HepG2 (cell line): ENCODE measurements at regions not wholly inside any gene's neighbourhood (a gene's known extent, or its start where the extent isn't known, plus 50 kb on each side); places are given as distances from the start of the nearest gene placed in this dataset.

Experiments used
- ATAC-seq: fragments of 200-7000 bp; cut with Tn5 transposase; 3 replicates; pipeline ENCODE4 v1.9.1; 2020; ENCODE audit warnings: mild to moderate bottlenecking, moderate library complexity
- BruUV-seq: library from RNA; stranded (reverse); fragments of 400-500 nt; replicated peaks from 2 replicates; lab custom pipeline; 2021; lab: Mats Ljungman, UMichigan
- CTCF ChIA-PET: fragments of 300-600 bp; formaldehyde crosslinking; extraction: SDS; loops from one replicate; lab custom pipeline; 2021; ENCODE audit warnings: low total read pairs, inconsistent platforms, low intra/inter-chr PET ratio; lab: Yijun Ruan, JAX
- POLR2A ChIA-PET: fragments of 350-600 bp; sonication (Branson Sonifier 250); formaldehyde crosslinking; loops from one replicate; lab custom pipeline; 2020; ENCODE audit warnings: antibody characterized with exemption, inconsistent platforms; lab: Yijun Ruan, JAX
- DNase-seq: peaks from one replicate; pipeline ENCODE4 v3.0.0-alpha.2; 2015; ENCODE audit warnings: low spot score
- FAIRE-seq: peaks from 3 replicates; lab custom pipeline; 2011; peaks lifted over from hg19 to GRCh38; lab: Jason Lieb, UNC
- H2AFZ ChIP-seq: one replicate; pipeline ENCODE4 v1.6.1; 2011; ENCODE audit warnings: low read length, inconsistent platforms
- H3K27ac ChIP-seq: fragments of 300-600 bp; 3 replicates; pipeline ENCODE4 v1.8.0; 2011; ENCODE audit warnings: mixed run types, mild to moderate bottlenecking, mixed read lengths, low read length, inconsistent platforms; ENCODE audit not compliant: insufficient read depth; ENCODE audit errors: extremely low read length
- H3K27me3 ChIP-seq, 2 experiments: fragments of 200-600 bp in 1 of 2; 2 replicates in 1 of 2; 3 replicates in 1 of 2; pipeline versions ENCODE4 v1.6.0 to v1.8.0; 2011; ENCODE audit warnings: low read length in 2 of 2, mild to moderate bottlenecking in 2 of 2, moderate library complexity in 2 of 2, inconsistent platforms in 1 of 2; ENCODE audit not compliant: insufficient read depth in 2 of 2, control insufficient read depth in 1 of 2
- H3K36me3 ChIP-seq, 2 experiments: fragments of 200-600 bp in 1 of 2; replicated peaks in 1 of 2; 2 replicates in 1 of 2; 3 replicates in 1 of 2; pipeline versions ENCODE4 v1.5.1 to v1.8.0; 2011; ENCODE audit warnings: low read length in 2 of 2, inconsistent platforms in 1 of 2; ENCODE audit not compliant: insufficient read depth in 2 of 2, control insufficient read depth in 1 of 2
- H3K4me1 ChIP-seq: 2 replicates; pipeline ENCODE4 v1.5.1; 2012; ENCODE audit warnings: low read length, inconsistent platforms; ENCODE audit not compliant: insufficient read depth
- H3K4me2 ChIP-seq: 2 replicates; pipeline ENCODE4 v1.6.0; 2011; ENCODE audit warnings: low read depth, low read length, inconsistent platforms
- H3K4me3 ChIP-seq, 3 experiments: fragments of 200-600 bp in 1 of 3; sonication (generic), shearing (Covaris generic) in 1 of 3; replicated peaks in 1 of 3; 2 replicates each; pipeline ENCODE4 v1.5.1; 2011 to 2016; ENCODE audit warnings: low read length in 3 of 3, inconsistent platforms in 2 of 3, low read depth in 2 of 3, mild to moderate bottlenecking in 2 of 3, control low read depth in 1 of 3, mixed read lengths in 1 of 3; ENCODE audit not compliant: insufficient read depth in 1 of 3
- H3K79me2 ChIP-seq: one replicate; pipeline ENCODE4 v1.6.1; 2011; ENCODE audit warnings: low read length, inconsistent platforms; ENCODE audit not compliant: insufficient read depth
- H3K9ac ChIP-seq: 2 replicates; pipeline ENCODE4 v1.6.0; 2011; ENCODE audit warnings: mild to moderate bottlenecking, low read depth, low read length, inconsistent platforms; ENCODE audit not compliant: insufficient read depth
- H3K9me3 ChIP-seq: 2 replicates; pipeline ENCODE4 v1.5.1; 2012; ENCODE audit warnings: mild to moderate bottlenecking, low read length
- H4K20me1 ChIP-seq: 2 replicates; pipeline ENCODE4 v1.6.0; 2011; ENCODE audit warnings: inconsistent platforms, mild to moderate bottlenecking, low read length, moderate library complexity; ENCODE audit not compliant: insufficient read depth
- ARNT2 ChIP-seq: sonication (generic); formaldehyde crosslinking; IDR thresholded peaks from 2 replicates; pipeline ENCODE4 v1.8.0; 2022; ENCODE audit warnings: mild to moderate bottlenecking, low read depth, missing genetic modification reagents, moderate library complexity
- EP300 ChIP-seq, 3 experiments: sonication (generic) in 1 of 3; formaldehyde crosslinking in 1 of 3; IDR thresholded peaks; 2 replicates each; pipeline versions ENCODE4 v1.5.1 to v1.6.1; 2011 to 2020; ENCODE audit warnings: low read depth in 2 of 3, low read length in 2 of 3, borderline replicate concordance in 1 of 3, improper control_type of control experiment in 1 of 3, mild to moderate bottlenecking in 1 of 3, missing genetic modification reagents in 1 of 3, moderate library complexity in 1 of 3
- ETV5 ChIP-seq: IDR thresholded peaks from 2 replicates; pipeline ENCODE4 v1.6.1; 2018; ENCODE audit warnings: missing biosample characterization, missing genetic modification reagents, inconsistent platforms, borderline replicate concordance
- FIP1L1 ChIP-seq: fragments of 200-400 bp; formaldehyde crosslinking; IDR thresholded peaks from 2 replicates; pipeline ENCODE4 v1.6.1; 2018; ENCODE audit warnings: low read depth, mild to moderate bottlenecking, low read length, moderate library complexity, borderline replicate concordance; ENCODE audit not compliant: insufficient read depth
- FOXP1 ChIP-seq, 2 experiments: fragments of 450-650 bp in 1 of 2; IDR thresholded peaks; 2 replicates each; pipeline ENCODE4 v1.6.1; 2017 to 2018; ENCODE audit warnings: antibody characterized with exemption in 1 of 2
- HOXA7 ChIP-seq: sonication (generic); formaldehyde crosslinking; IDR thresholded peaks from 2 replicates; pipeline ENCODE4 v1.8.1; 2022; ENCODE audit warnings: mild to moderate bottlenecking, missing genetic modification reagents, moderate library complexity
- PRMT3 ChIP-seq: sonication (generic); formaldehyde crosslinking; IDR thresholded peaks from 2 replicates; pipeline ENCODE4 v1.8.1; 2022; ENCODE audit warnings: low read depth, mild to moderate bottlenecking, moderate library complexity, missing genetic modification reagents, borderline replicate concordance
- STAG1 ChIP-seq: sonication (generic); formaldehyde crosslinking; IDR thresholded peaks from 2 replicates; pipeline ENCODE4 v1.4.0; 2020; ENCODE audit warnings: missing genetic modification reagents
- ZBTB7B ChIP-seq: sonication (generic); formaldehyde crosslinking; IDR thresholded peaks from 2 replicates; pipeline ENCODE4 v1.4.0; 2020; ENCODE audit warnings: missing genetic modification reagents
- ZNF24 ChIP-seq: fragments of 450-650 bp; IDR thresholded peaks from 2 replicates; pipeline ENCODE4 v1.6.1; 2017; ENCODE audit warnings: antibody characterized with exemption, mild to moderate bottlenecking
- ZNF367 ChIP-seq: sonication (generic); formaldehyde crosslinking; IDR thresholded peaks from 2 replicates; pipeline ENCODE4 v1.4.0; 2020; ENCODE audit warnings: missing genetic modification reagents, borderline replicate concordance
- ZNF460 ChIP-seq: sonication (generic); formaldehyde crosslinking; IDR thresholded peaks from 2 replicates; pipeline ENCODE4 v1.5.1; 2020; ENCODE audit warnings: missing genetic modification reagents, mild to moderate bottlenecking, borderline replicate concordance
- ZNF484 ChIP-seq: sonication (generic); formaldehyde crosslinking; IDR thresholded peaks from 2 replicates; pipeline ENCODE4 v1.5.1; 2020; ENCODE audit warnings: mild to moderate bottlenecking, low read depth, missing genetic modification reagents, borderline replicate concordance
- ZNF777 ChIP-seq: sonication (generic); formaldehyde crosslinking; IDR thresholded peaks from 2 replicates; pipeline ENCODE4 v1.4.0; 2020; ENCODE audit warnings: missing genetic modification reagents
- WGBS: methylation state at CpG from one replicate; pipeline ENCODE4 v1.1.6; 2017; ENCODE audit warnings: low lambda C conversion rate; 5-methylcytosine and 5-hydroxymethylcytosine counted together
- in situ Hi-C: cut with HindIII; loops from 2 replicates; pipeline ENCODE4 v1.10.0; 2017; ENCODE audit warnings: low pct_unique_long_range_greater_than_20kb; ENCODE audit not compliant: extremely low pct_ligation_motif_present
- intact Hi-C: fragments of 100-400 bp; cut with micrococcal nuclease; formaldehyde crosslinking; loops from one replicate; pipeline ENCODE4 v1.10.0; 2022; ENCODE audit not compliant: unreplicated experiment
- TF ChIP-seq, protein P1 (sequence below): sonication (generic); formaldehyde crosslinking; IDR thresholded peaks from one replicate; pipeline ENCODE4 v1.5.1; 2020; ENCODE audit warnings: mild to moderate bottlenecking, missing genetic modification reagents; ENCODE audit errors: not compliant biosample characterization

DNA sequence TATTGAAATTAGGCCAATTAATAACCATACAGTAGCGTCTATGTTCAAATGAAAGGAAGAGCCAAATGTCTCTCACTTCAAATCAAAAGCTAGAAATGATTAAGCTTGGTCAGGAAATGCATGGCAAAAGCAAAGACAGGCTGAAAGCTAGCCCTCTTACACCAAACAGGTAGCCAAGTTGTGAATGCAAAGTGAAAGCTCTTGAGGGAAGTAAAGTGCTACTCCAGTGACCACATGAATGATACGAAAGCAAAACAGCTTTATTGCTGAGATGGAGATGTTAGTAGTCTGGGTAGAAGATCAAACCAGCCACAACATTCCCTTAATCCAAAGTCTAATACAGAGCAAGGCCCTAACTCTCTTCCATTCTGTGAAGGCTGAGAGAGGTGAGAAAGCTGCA, 123.8 kb downstream of the TEX36 start (continued):
- TF ChIP-seq PRMT3, result no peak
- TF ChIP-seq, all 625 proteins: peak for 0

DNA sequence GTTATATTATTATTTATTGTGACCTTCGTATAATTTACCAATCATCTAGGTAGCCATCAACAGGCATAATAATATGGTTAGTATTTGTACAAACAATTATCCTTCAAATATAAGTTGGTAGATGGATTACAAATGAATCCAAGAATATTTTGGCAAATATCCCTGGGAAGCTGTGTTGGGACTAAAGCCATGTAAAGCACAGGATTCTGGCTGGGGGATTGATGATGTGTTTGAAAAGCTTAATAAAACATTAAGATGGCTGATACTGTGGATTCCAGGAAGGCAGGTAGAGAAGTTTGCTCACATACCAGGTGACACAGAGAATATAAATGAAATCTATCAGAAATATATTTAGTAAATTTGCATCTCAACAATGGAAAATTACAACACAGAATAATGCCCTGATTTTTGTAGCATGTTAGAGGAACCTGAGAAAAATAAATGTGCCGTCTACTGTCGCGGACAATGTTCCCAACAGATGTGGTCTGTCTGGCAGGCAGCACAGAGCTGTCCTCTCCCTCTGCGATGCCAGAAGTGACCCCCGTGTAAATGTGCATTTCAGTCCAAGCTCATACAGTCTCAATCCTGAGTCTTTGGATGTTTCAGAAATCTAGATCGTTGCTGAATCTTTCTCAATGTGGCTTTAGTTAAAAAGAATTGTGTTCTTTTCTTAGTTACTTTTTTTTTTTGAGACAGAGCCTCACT, 125.0 kb downstream of the TEX36 start:
- intact Hi-C loops, result no loop called here
- Histone ChIP-seq H3K9ac (no peak overlapping the region), H3K4me1 (no peaks in the 10 kb centered on the region), H3K79me2 (no peaks in the 10 kb centered on the region), H3K4me2 (no peak overlapping the region), H4K20me1 (no peaks in the 10 kb centered on the region), H3K36me3 (no peaks in the 10 kb centered on the region), H3K27ac (no peak overlapping the region), H3K9me3 (no peaks in the 10 kb centered on the region), H3K27me3 (peaks cover 0 to 23% of the 10 kb centered on the region in 2 experiments; a peak in 3 of 5 replicates), H3K4me3 (no peak overlapping the region), H2AFZ (no peak overlapping the region)
- POLR2A ChIA-PET, result no interaction called here
- FAIRE-seq (no peak), DNase-seq (no peak), ATAC-seq (no peak)
- in situ Hi-C loops, result no loop called here
- WGBS, result 49% methylated on average over 7 of the region's 7 CpGs
- no TSS peak for BruUV-seq
- CTCF ChIA-PET, result no interaction called here
- TF ChIP-seq EP300 (IDR thresholded peaks at IDR 0.05; ENCODE audit: low read depth in 2 of 2, low read length in 2 of 2) (no peak), EP300 (CRISPR knock-in tag; IDR thresholded peaks at IDR 0.05; ENCODE audit: borderline replicate concordance) (no peak), ZBTB7B (no peak), ZNF24 (no peak), STAG1 (no peak), FOXP1 (IDR thresholded peaks at IDR 0.05) (no peak), FOXP1 (CRISPR knock-in tag; IDR thresholded peaks at IDR 0.05) (no peak), HOXA7 (CRISPR knock-in tag) (no peak), ZNF460 (no peak), ZNF484 (CRISPR knock-in tag) (no peak), ZNF777 (CRISPR knock-in tag) (no peak), ZNF367 (CRISPR knock-in tag) (no peak), ARNT2 (CRISPR knock-in tag) (no peak), ETV5 (CRISPR knock-in tag) (no peak), FIP1L1 (no peak)
- TF ChIP-seq, protein P1, sequence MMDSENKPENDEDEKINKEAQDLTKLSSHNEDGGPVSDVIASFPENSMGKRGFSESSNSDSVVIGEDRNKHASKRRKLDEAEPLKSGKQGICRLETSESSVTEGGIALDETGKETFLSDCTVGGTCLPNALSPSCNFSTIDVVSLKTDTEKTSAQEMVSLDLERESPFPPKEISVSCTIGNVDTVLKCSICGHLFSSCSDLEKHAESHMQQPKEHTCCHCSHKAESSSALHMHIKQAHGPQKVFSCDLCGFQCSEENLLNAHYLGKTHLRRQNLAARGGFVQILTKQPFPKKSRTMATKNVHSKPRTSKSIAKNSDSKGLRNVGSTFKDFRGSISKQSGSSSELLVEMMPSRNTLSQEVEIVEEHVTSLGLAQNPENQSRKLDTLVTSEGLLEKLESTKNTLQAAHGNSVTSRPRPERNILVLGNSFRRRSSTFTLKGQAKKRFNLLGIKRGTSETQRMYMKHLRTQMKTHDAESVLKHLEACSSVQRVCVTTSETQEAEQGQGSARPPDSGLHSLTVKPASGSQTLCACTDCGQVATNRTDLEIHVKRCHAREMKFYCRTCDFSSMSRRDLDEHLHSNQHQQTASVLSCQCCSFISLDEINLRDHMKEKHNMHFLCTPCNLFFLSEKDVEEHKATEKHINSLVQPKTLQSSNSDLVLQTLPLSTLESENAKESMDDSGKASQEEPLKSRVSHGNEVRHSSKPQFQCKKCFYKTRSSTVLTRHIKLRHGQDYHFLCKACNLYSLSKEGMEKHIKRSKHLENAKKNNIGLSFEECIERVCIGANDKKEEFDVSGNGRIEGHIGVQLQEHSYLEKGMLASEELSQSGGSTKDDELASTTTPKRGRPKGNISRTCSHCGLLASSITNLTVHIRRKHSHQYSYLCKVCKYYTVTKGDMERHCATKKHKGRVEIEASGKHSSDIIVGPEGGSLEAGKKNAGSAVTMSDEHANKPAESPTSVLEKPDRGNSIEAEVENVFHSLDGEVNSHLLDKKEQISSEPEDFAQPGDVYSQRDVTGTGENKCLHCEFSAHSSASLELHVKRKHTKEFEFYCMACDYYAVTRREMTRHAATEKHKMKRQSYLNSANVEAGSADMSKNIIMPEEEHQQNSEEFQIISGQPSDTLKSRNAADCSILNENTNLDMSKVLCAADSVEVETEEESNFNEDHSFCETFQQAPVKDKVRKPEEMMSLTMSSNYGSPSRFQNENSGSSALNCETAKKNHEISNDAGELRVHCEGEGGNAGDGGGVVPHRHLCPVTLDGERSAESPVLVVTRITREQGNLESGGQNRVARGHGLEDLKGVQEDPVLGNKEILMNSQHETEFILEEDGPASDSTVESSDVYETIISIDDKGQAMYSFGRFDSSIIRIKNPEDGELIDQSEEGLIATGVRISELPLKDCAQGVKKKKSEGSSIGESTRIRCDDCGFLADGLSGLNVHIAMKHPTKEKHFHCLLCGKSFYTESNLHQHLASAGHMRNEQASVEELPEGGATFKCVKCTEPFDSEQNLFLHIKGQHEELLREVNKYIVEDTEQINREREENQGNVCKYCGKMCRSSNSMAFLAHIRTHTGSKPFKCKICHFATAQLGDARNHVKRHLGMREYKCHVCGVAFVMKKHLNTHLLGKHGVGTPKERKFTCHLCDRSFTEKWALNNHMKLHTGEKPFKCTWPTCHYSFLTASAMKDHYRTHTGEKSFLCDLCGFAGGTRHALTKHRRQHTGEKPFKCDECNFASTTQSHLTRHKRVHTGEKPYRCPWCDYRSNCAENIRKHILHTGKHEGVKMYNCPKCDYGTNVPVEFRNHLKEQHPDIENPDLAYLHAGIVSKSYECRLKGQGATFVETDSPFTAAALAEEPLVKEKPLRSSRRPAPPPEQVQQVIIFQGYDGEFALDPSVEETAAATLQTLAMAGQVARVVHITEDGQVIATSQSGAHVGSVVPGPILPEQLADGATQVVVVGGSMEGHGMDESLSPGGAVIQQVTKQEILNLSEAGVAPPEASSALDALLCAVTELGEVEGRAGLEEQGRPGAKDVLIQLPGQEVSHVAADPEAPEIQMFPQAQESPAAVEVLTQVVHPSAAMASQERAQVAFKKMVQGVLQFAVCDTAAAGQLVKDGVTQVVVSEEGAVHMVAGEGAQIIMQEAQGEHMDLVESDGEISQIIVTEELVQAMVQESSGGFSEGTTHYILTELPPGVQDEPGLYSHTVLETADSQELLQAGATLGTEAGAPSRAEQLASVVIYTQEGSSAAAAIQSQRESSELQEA, result no peak
